HCT116 (cell line): ENCODE measurements at regions not wholly inside any gene's neighbourhood (a gene's known extent, or its start where the extent isn't known, plus 50 kb on each side); places are given as distances from the start of the nearest gene placed in this dataset.
"Not testable (repeated sequence)": the region's sequence is repeated elsewhere in the genome, so short reads cannot be mapped to it uniquely, and the experiment has no call there.

Source experiments
- ATAC-seq: fragments of 200-7000 bp; cut with Tn5 transposase; 2 replicates; pipeline ENCODE4 v1.9.1; 2020; ENCODE audit warnings: mild to moderate bottlenecking, moderate library complexity
- BruUV-seq: library from RNA; stranded (reverse); fragments of 400-500 nt; replicated peaks from 2 replicates; lab custom pipeline; 2021; lab: Mats Ljungman, UMichigan
- CTCF ChIA-PET: fragments of 300-600 bp; sonication (Branson Sonifier 250); formaldehyde crosslinking; loops from one replicate; lab custom pipeline; 2021; ENCODE audit warnings: antibody characterized with exemption; lab: Charles Lee
- POLR2A ChIA-PET: fragments of 300-600, 350-600 bp; sonication (Branson Sonifier 250); formaldehyde crosslinking; loops from one replicate; lab custom pipeline; 2021; ENCODE audit warnings: antibody characterized with exemption; lab: Charles Lee
- RAD21 ChIA-PET, 2 experiments: fragments of 300-600 bp; sonication (Branson Sonifier 250); formaldehyde crosslinking; loops; one replicate each; lab custom pipeline; 2023; ENCODE audit warnings: low total read pairs in 2 of 2; ENCODE audit not compliant: uncharacterized antibody in 2 of 2, unreplicated experiment in 2 of 2, low non-redundant PET in 1 of 2; lab: Charles Lee
- DNase-seq: peaks from one replicate; pipeline ENCODE4 v3.0.0-alpha.2; 2010; ENCODE audit warnings: low read depth, low spot score
- H2AFZ ChIP-seq: fragments of 200-600 bp; shearing (Covaris generic), sonication (generic); 2 replicates; pipeline ENCODE4 v1.6.1; 2017; ENCODE audit warnings: low read depth, mixed run types, mixed read lengths, antibody characterized with exemption, low read length; ENCODE audit not compliant: poor library complexity, severe bottlenecking
- H3K27ac ChIP-seq: 2 replicates; pipeline ENCODE4 v1.5.1; 2012; ENCODE audit warnings: low read depth, low read length
- H3K27me3 ChIP-seq: fragments of 200-600 bp; sonication (generic); 2 replicates; pipeline ENCODE4 v1.6.1; 2016; ENCODE audit warnings: mixed run types, low read length, mixed read lengths; ENCODE audit not compliant: insufficient read depth
- H3K36me3 ChIP-seq, 2 experiments: fragments of 200-500 bp in 1 of 2; fragments of 200-600 bp in 1 of 2; sonication (Bioruptor generic) in 1 of 2; sonication (generic) in 1 of 2; 2 replicates each; pipeline versions ENCODE4 v1.5.1 to v1.6.1; 2014 to 2016; ENCODE audit warnings: low read length in 2 of 2, inconsistent platforms in 1 of 2, mixed read lengths in 1 of 2, mixed run types in 1 of 2; ENCODE audit not compliant: insufficient read depth in 2 of 2, control insufficient read depth in 1 of 2
- H3K4me1 ChIP-seq, 2 experiments: fragments of 200-600 bp in 1 of 2; sonication (generic) in 1 of 2; 2 replicates each; pipeline versions ENCODE4 v1.5.1 to v1.6.1; 2012 to 2017; ENCODE audit warnings: low read length in 2 of 2, inconsistent platforms in 1 of 2, mild to moderate bottlenecking in 1 of 2, mixed read lengths in 1 of 2, mixed run types in 1 of 2, moderate library complexity in 1 of 2; ENCODE audit not compliant: insufficient read depth in 2 of 2, control insufficient read depth in 1 of 2
- H3K4me2 ChIP-seq: fragments of 200-600 bp; sonication (generic); 2 replicates; pipeline ENCODE4 v1.6.1; 2017; ENCODE audit warnings: mixed run types, low read length, mixed read lengths
- H3K4me3 ChIP-seq, 2 experiments: fragments of 200-600 bp in 1 of 2; sonication (generic) in 1 of 2; replicated peaks in 1 of 2; 2 replicates each; pipeline ENCODE4 v1.5.1; 2011 to 2016; ENCODE audit warnings: low read length in 2 of 2, control low read depth in 1 of 2, low read depth in 1 of 2, mild to moderate bottlenecking in 1 of 2, mixed read lengths in 1 of 2, mixed run types in 1 of 2
- H3K79me2 ChIP-seq: fragments of 200-600 bp; sonication (generic); 2 replicates; pipeline ENCODE4 v1.6.1; 2017; ENCODE audit warnings: mild to moderate bottlenecking, mixed run types, low read length, moderate library complexity, mixed read lengths; ENCODE audit not compliant: insufficient read depth
- H3K9ac ChIP-seq: fragments of 200-600 bp; sonication (generic); 2 replicates; pipeline ENCODE4 v1.6.1; 2016; ENCODE audit warnings: low read length, mixed read lengths
- H3K9me2 ChIP-seq: fragments of 200-600 bp; sonication (generic), shearing (Covaris generic); 2 replicates; pipeline ENCODE4 v1.6.1; 2017; ENCODE audit warnings: mixed run types, mild to moderate bottlenecking, moderate library complexity; ENCODE audit not compliant: insufficient read depth
- H3K9me3 ChIP-seq, 2 experiments: fragments of 200-500 bp in 1 of 2; fragments of 200-600 bp in 1 of 2; sonication (Bioruptor generic) in 1 of 2; sonication (generic) in 1 of 2; 2 replicates each; pipeline ENCODE4 v1.6.1; 2014 to 2017; ENCODE audit warnings: low read length in 2 of 2, mixed read lengths in 2 of 2, inconsistent platforms in 1 of 2, low read depth in 1 of 2, mild to moderate bottlenecking in 1 of 2, mixed run types in 1 of 2, moderate library complexity in 1 of 2; ENCODE audit not compliant: control insufficient read depth in 1 of 2, insufficient read depth in 1 of 2
- H4K20me1 ChIP-seq: fragments of 200-600 bp; sonication (generic), shearing (Covaris generic); 2 replicates; pipeline ENCODE4 v1.6.1; 2017; ENCODE audit warnings: mixed run types, mild to moderate bottlenecking, moderate library complexity; ENCODE audit not compliant: insufficient read depth
- CBX3 ChIP-seq: IDR thresholded peaks from 2 replicates; pipeline ENCODE4 v1.6.1; 2012; ENCODE audit warnings: low read depth
- CEBPB ChIP-seq: IDR thresholded peaks from 2 replicates; pipeline ENCODE4 v1.6.1; 2012; ENCODE audit warnings: low read depth
- EGR1 ChIP-seq: IDR thresholded peaks from 2 replicates; pipeline ENCODE4 v1.6.1; 2012; ENCODE audit warnings: low read depth
- ELF1 ChIP-seq: IDR thresholded peaks from 2 replicates; pipeline ENCODE4 v1.6.1; 2012; ENCODE audit warnings: low read depth, borderline replicate concordance
- EZH2 ChIP-seq: fragments of 200-600 bp; sonication (generic); IDR thresholded peaks from 2 replicates; pipeline ENCODE4 v1.6.1; 2017; ENCODE audit warnings: antibody characterized with exemption, mixed run types
- EZH2phosphoT487 ChIP-seq: fragments of 200-600 bp; IDR thresholded peaks from 2 replicates; pipeline ENCODE4 v1.6.1; 2018; ENCODE audit warnings: antibody characterized with exemption, borderline replicate concordance
- FOSL1 ChIP-seq: IDR thresholded peaks from 2 replicates; pipeline ENCODE4 v1.6.1; 2012; ENCODE audit warnings: low read depth
- JUND ChIP-seq: IDR thresholded peaks from 2 replicates; pipeline ENCODE4 v1.6.1; 2012
- MAX ChIP-seq: IDR thresholded peaks from 2 replicates; pipeline ENCODE4 v1.6.1; 2012
- POLR2A ChIP-seq: IDR thresholded peaks from 2 replicates; pipeline ENCODE4 v1.7.0; 2011; ENCODE audit warnings: borderline replicate concordance; ENCODE audit not compliant: insufficient read depth, insufficient read length; ENCODE audit errors: extremely low read depth
- POLR2AphosphoS5 ChIP-seq: IDR thresholded peaks from 2 replicates; pipeline ENCODE4 v1.6.1; 2011; ENCODE audit warnings: mild to moderate bottlenecking, low read depth, low read length, moderate library complexity
- REST ChIP-seq: IDR thresholded peaks from 2 replicates; pipeline ENCODE4 v1.6.1; 2012; ENCODE audit warnings: low read depth
- SIN3A ChIP-seq: IDR thresholded peaks from 2 replicates; pipeline ENCODE4 v1.6.1; 2012; ENCODE audit warnings: low read depth
- SP1 ChIP-seq: IDR thresholded peaks from 2 replicates; pipeline ENCODE4 v1.6.1; 2012; ENCODE audit warnings: low read depth
- TCF7L2 ChIP-seq: IDR thresholded peaks from 2 replicates; pipeline ENCODE4 v1.7.0; 2011; ENCODE audit warnings: borderline replicate concordance, inconsistent platforms; ENCODE audit not compliant: insufficient read depth, insufficient read length; ENCODE audit errors: extremely low read depth
- ZBTB33 ChIP-seq: IDR thresholded peaks from 2 replicates; pipeline ENCODE4 v1.6.1; 2011; ENCODE audit warnings: mild to moderate bottlenecking, low read length, moderate library complexity; ENCODE audit not compliant: insufficient replicate concordance; ENCODE audit errors: extremely low read depth
- intact Hi-C: fragments of 100-400 bp; cut with micrococcal nuclease; formaldehyde crosslinking; loops from 2 replicates; pipeline ENCODE4 v1.10.0; 2022
- TF ChIP-seq, protein P1 (sequence below): IDR thresholded peaks from 2 replicates; pipeline ENCODE4 v1.6.1; 2012

GRCh38 chr22:11042116-11042515 is 4485.9 kb upstream of the OR11H1 start:
- ATAC-seq (no peak), DNase-seq (no peak)
- H3K36me3 ChIP-seq: no peaks in the 10 kb centered on the region
- intact Hi-C loops: no loop called here
- ChIA-PET RAD21 (no interaction called here), CTCF (no interaction called here), POLR2A (no interaction called here)
- H3K27ac ChIP-seq: no peak overlapping the region
- no peak overlapping the region for H2AFZ ChIP-seq
- no peak overlapping the region for H3K9ac ChIP-seq
- TF ChIP-seq ELF1 (no peak), SIN3A (no peak), ZBTB33 (no peak), POLR2A (no peak), FOSL1 (no peak), TCF7L2 (no peak), EZH2phosphoT487 (no peak), REST (no peak), EGR1 (no peak), JUND (no peak), EZH2 (no peak), CBX3 (no peak), SP1 (no peak), MAX (no peak), POLR2AphosphoS5 (no peak), CEBPB (no peak)
- TF ChIP-seq, protein P1, sequence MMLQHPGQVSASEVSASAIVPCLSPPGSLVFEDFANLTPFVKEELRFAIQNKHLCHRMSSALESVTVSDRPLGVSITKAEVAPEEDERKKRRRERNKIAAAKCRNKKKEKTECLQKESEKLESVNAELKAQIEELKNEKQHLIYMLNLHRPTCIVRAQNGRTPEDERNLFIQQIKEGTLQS: no peak
- no peaks in the 10 kb centered on the region for H3K27me3 ChIP-seq
- no peak overlapping the region for H3K4me2 ChIP-seq
- H3K4me1 ChIP-seq: no peaks in the 10 kb centered on the region
- BruUV-seq: no TSS peak
- H3K9me2 ChIP-seq: no peaks in the 10 kb centered on the region
- H3K4me3 ChIP-seq: no peak overlapping the region
- no peaks in the 10 kb centered on the region for H4K20me1 ChIP-seq
- H3K9me3 ChIP-seq: peaks cover 34% of the 10 kb centered on the region in 2 experiments; a peak in 3 of 4 replicates
- no peaks in the 10 kb centered on the region for H3K79me2 ChIP-seq

DNA sequence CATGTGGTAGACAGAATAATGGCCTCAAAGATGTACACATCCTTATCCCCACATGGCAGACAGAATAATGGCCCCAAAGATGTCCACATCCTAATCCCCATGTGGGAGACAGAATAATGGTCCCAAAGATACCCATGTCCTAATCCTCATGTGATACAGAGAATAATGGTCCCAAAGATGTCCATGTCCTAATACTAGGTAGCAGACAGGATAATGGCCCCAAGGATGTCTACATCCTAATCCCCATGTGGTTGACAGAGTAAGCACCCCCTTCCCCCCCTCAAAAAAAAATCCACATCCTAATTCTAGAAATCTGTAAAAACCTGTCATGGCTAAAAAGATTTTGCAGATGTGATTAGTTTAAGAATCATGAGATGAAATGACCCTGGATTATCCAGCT is 4484.7 kb upstream of the OR11H1 start:
- intact Hi-C loops, H4K20me1 ChIP-seq, H3K9ac ChIP-seq, H3K4me3 ChIP-seq, H3K4me1 ChIP-seq, BruUV-seq, H2AFZ ChIP-seq, H3K9me2 ChIP-seq, H3K79me2 ChIP-seq, H3K4me2 ChIP-seq, ATAC-seq, POLR2A ChIA-PET, CTCF ChIA-PET, DNase-seq, H3K27ac ChIP-seq, H3K27me3 ChIP-seq, H3K36me3 ChIP-seq, RAD21 ChIA-PET: not testable (repeated sequence)
- peaks cover 22% of the 10 kb centered on the region in 2 experiments; a peak in 3 of 4 replicates for H3K9me3 ChIP-seq
